Neural crest cell (in vitro differentiated cells): ENCODE measurements at regions not wholly inside any gene's neighbourhood (a gene's known extent, or its start where the extent isn't known, plus 50 kb on each side); places are given as distances from the start of the nearest gene placed in this dataset.

ENCODE experiments used
- DNase-seq: peaks from one replicate; pipeline ENCODE4 v3.0.0; 2021; ENCODE audit warnings: low read depth, mixed read lengths, low spot score
- H3K27ac Mint-ChIP-seq: one replicate; pipeline ENCODE4 v1.8.0; 2021; ENCODE audit warnings: mild to moderate bottlenecking, mixed read lengths; ENCODE audit not compliant: unreplicated experiment
- H3K27me3 Mint-ChIP-seq: 2 replicates; pipeline ENCODE4 v1.8.0; 2021; ENCODE audit warnings: low read depth, mild to moderate bottlenecking, mixed read lengths
- H3K36me3 Mint-ChIP-seq: 2 replicates; pipeline ENCODE4 v1.8.0; 2021; ENCODE audit warnings: low read depth, mild to moderate bottlenecking, mixed read lengths
- H3K4me1 Mint-ChIP-seq: 2 replicates; pipeline ENCODE4 v1.8.0; 2021; ENCODE audit warnings: mixed read lengths
- H3K4me3 Mint-ChIP-seq: one replicate; pipeline ENCODE4 v1.8.0; 2021; ENCODE audit warnings: mild to moderate bottlenecking, mixed read lengths
- H3K9me3 Mint-ChIP-seq: 2 replicates; pipeline ENCODE4 v1.8.0; 2021; ENCODE audit warnings: mixed read lengths
- TF ChIP-seq, protein P1 (sequence below): fragments of 200-600 bp; sonication (generic); conservative IDR thresholded peaks from 2 replicates; pipeline ENCODE4 v1.5.0; 2021; ENCODE audit warnings: antibody characterized with exemption, mild to moderate bottlenecking

DNA sequence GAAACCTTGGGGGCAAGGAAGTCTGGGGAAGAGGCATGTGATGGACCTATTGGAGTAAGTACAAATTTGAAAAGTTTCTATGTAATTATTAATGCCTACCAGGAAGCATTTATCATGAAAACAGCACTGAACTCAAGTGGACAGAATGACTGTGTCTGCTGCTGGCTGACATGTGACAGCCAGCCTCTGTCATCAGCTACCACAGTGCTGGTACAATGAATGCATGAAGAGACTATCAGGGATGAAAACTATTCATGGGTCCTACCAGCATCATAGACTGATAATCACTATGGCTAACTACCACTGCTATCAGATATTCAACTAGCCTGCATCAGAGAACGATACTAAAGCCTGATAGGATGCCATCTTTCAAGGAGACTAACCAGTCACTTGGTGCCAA is 193.5 kb downstream of the RAP2B start:
- TF ChIP-seq, protein P1, sequence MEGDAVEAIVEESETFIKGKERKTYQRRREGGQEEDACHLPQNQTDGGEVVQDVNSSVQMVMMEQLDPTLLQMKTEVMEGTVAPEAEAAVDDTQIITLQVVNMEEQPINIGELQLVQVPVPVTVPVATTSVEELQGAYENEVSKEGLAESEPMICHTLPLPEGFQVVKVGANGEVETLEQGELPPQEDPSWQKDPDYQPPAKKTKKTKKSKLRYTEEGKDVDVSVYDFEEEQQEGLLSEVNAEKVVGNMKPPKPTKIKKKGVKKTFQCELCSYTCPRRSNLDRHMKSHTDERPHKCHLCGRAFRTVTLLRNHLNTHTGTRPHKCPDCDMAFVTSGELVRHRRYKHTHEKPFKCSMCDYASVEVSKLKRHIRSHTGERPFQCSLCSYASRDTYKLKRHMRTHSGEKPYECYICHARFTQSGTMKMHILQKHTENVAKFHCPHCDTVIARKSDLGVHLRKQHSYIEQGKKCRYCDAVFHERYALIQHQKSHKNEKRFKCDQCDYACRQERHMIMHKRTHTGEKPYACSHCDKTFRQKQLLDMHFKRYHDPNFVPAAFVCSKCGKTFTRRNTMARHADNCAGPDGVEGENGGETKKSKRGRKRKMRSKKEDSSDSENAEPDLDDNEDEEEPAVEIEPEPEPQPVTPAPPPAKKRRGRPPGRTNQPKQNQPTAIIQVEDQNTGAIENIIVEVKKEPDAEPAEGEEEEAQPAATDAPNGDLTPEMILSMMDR: no peak
- Mint-ChIP-seq H3K27me3 (no peaks in the 10 kb centered on the region), H3K36me3 (no peaks in the 10 kb centered on the region), H3K4me1 (peaks cover 13% of the 10 kb centered on the region), H3K9me3 (peaks cover 11% of the 10 kb centered on the region), H3K4me3 (no peak overlapping the region), H3K27ac (no peak overlapping the region)
- no peak for DNase-seq

DNA sequence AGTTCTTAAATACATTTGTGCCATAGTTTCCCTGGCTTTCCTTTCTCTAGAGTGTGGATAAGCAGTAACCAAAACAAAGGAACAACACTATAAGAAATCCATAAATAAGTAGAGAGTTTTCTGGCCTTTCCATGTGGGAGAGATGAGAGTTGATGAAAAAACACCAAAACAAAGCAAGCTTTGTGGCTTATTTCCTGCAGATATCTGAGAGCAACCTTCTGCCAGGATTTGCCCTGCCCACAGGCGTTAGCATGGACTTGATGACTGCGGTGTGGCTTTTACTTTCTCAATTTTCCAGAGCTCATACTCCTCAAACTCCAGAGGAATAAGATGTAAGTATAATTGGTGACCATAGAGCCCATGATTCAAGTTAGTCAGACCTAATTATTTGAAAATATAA is 194.9 kb downstream of the RAP2B start:
- no peaks in the 10 kb centered on the region for H3K27me3 Mint-ChIP-seq
- peaks cover 11% of the 10 kb centered on the region for H3K9me3 Mint-ChIP-seq
- H3K4me3 Mint-ChIP-seq: no peak overlapping the region
- TF ChIP-seq, protein P1: no peak
- H3K36me3 Mint-ChIP-seq: no peaks in the 10 kb centered on the region
- H3K27ac Mint-ChIP-seq: no peak overlapping the region
- peaks cover 13% of the 10 kb centered on the region for H3K4me1 Mint-ChIP-seq
- no peak for DNase-seq

DNA sequence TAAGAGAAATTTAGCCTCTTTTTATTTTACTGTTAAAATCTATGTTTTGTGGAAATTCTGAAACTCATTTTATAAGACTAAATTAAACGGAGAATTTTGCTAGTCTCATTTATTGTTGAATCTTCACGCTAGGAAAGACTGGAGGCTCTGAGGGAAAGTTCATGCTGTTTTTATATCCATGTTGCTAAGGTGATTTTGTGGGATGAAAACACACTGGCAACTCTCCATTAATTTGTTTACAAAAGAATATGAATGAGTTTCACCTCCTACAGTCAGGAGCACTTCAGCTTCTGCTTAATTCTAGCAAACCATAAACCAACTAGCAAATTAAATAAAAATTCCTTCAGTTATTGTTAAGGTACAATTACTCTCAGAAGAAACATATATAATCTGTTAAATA is 195.4 kb downstream of the RAP2B start:
- Mint-ChIP-seq H3K27me3 (no peaks in the 10 kb centered on the region), H3K9me3 (peaks cover 11% of the 10 kb centered on the region), H3K36me3 (no peaks in the 10 kb centered on the region), H3K4me1 (peaks cover 13% of the 10 kb centered on the region), H3K4me3 (no peak overlapping the region), H3K27ac (no peak overlapping the region)
- TF ChIP-seq, protein P1: no peak
- DNase-seq: no peak

DNA sequence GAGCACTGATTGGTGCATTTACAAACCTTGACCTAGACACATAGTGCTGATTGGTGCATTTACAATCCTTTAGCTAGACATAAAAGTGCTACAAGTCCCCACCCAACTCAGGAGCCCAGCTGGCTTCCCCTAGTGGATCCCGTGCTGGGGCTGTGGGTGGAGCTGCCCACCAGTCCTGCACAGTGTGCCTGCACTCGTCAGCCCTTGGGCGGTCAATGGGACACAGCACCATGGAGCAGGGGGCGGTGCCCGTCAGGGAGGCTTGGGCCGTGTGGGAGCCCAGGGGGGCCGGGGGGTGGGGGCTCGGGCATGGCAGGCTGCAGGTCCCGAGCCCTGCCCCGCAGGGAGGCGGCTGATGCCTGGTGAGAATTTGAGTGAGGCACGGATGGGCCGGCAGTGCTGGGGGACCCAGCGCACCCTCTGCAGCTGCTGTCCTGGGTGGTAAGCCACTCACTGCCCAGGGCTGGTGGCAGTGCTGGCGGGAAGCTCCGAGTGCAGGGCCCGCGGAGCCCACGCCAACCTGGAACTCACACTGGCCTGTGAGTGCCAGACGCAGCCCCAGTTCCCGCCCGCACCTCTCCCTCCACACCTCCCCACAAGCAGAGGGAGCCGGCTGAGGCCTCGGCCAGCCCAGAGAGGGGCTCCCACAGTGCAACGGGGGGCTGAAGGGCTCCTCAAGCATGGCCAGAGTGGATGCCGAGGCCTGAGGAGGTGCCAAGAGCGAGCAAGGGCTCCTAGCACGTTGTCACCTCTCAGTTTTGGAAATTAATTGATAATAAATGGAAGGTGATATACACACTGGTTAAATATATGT is 207.7 kb downstream of the RAP2B start:
- H3K9me3 Mint-ChIP-seq: peaks cover 16% of the 10 kb centered on the region

DNA sequence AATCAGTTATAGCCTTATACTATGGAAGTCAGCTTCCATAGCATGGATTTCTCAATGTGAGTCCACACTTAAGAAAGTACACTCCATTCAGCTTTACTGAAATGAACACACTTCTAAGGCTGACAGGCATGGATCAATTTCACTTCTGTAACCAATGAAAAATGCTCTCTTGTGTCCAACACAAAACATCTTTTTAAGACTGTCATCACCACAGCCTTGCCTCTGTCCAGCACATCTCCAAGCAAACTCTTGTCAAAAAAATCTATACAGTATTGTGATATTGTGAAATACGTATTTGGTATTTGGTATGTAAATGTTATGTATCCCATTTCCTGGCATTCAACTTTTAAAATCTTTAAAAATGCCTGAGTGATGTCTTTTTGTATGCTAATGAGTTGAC is 208.7 kb downstream of the RAP2B start:
- H3K9me3 Mint-ChIP-seq: peaks cover 12% of the 10 kb centered on the region
- H3K36me3 Mint-ChIP-seq: peaks cover 6% of the 10 kb centered on the region
- no peak overlapping the region for H3K4me3 Mint-ChIP-seq
- H3K27ac Mint-ChIP-seq: no peak overlapping the region
- H3K27me3 Mint-ChIP-seq: no peaks in the 10 kb centered on the region
- no peaks in the 10 kb centered on the region for H3K4me1 Mint-ChIP-seq
- TF ChIP-seq, protein P1: no peak
- no peak for DNase-seq

More for the DNA sequence above, 207.7 kb downstream of the RAP2B start:
- Mint-ChIP-seq H3K27ac (no peak overlapping the region), H3K27me3 (no peaks in the 10 kb centered on the region), H3K4me1 (no peaks in the 10 kb centered on the region), H3K4me3 (no peak overlapping the region), H3K36me3 (peaks cover 6% of the 10 kb centered on the region)
- TF ChIP-seq, protein P1: no peak
- DNase-seq: no peak
